H9 (cell line): ENCODE measurements at regions not wholly inside any gene's neighbourhood (a gene's known extent, or its start where the extent isn't known, plus 50 kb on each side); places are given as distances from the start of the nearest gene placed in this dataset.

ENCODE experiments used
- DNase-seq: peaks from one replicate; pipeline ENCODE4 v3.0.0-alpha.2; 2017
- H2AFZ ChIP-seq: one replicate; pipeline ENCODE4 v1.6.1; 2013; ENCODE audit warnings: mild to moderate bottlenecking, low read length, control low read depth, moderate library complexity
- H2AK5ac ChIP-seq: 2 replicates; pipeline ENCODE4 v1.6.1; 2013; ENCODE audit warnings: low read length, control low read depth, mixed read lengths; ENCODE audit not compliant: insufficient read length
- H2BK120ac ChIP-seq: one replicate; pipeline ENCODE4 v1.6.1; 2013; ENCODE audit warnings: low read depth, mild to moderate bottlenecking, low read length, control low read depth, inconsistent platforms; ENCODE audit not compliant: poor library complexity, severe bottlenecking
- H2BK12ac ChIP-seq: 2 replicates; pipeline ENCODE4 v1.6.1; 2013; ENCODE audit warnings: low read length, control low read depth, mixed read lengths, low read depth; ENCODE audit not compliant: insufficient read length
- H2BK15ac ChIP-seq: 2 replicates; pipeline ENCODE4 v1.6.1; 2013; ENCODE audit warnings: low read depth, low read length, control low read depth
- H2BK20ac ChIP-seq: one replicate; pipeline ENCODE4 v1.6.1; 2013; ENCODE audit warnings: low read depth, mild to moderate bottlenecking, low read length, control low read depth, inconsistent platforms; ENCODE audit not compliant: poor library complexity, severe bottlenecking
- H2BK5ac ChIP-seq: 2 replicates; pipeline ENCODE4 v1.6.1; 2013; ENCODE audit warnings: low read length, control low read depth, mixed read lengths; ENCODE audit not compliant: insufficient read length
- H3K14ac ChIP-seq: 2 replicates; pipeline ENCODE4 v1.6.1; 2013; ENCODE audit warnings: low read length, control low read depth; ENCODE audit not compliant: insufficient read depth
- H3K18ac ChIP-seq: 2 replicates; pipeline ENCODE4 v1.6.1; 2013; ENCODE audit warnings: low read depth, mild to moderate bottlenecking, mixed read lengths, low read length, control low read depth; ENCODE audit not compliant: insufficient read length
- H3K23ac ChIP-seq: 2 replicates; pipeline ENCODE4 v1.6.1; 2013; ENCODE audit warnings: low read length, control low read depth, mixed read lengths, low read depth; ENCODE audit not compliant: insufficient read length
- H3K23me2 ChIP-seq: 2 replicates; pipeline ENCODE4 v1.6.1; 2013; ENCODE audit warnings: low read depth, mild to moderate bottlenecking, mixed read lengths, low read length, control low read depth; ENCODE audit not compliant: insufficient read length, poor library complexity, severe bottlenecking
- H3K27ac ChIP-seq: 2 replicates; pipeline ENCODE4 v1.5.1; 2013; ENCODE audit warnings: low read length, control low read depth, mixed read lengths, low read depth; ENCODE audit not compliant: insufficient read length
- H3K27me3 ChIP-seq: 2 replicates; pipeline ENCODE4 v1.6.1; 2013; ENCODE audit warnings: low read length, control low read depth, inconsistent platforms; ENCODE audit not compliant: insufficient read depth
- H3K4ac ChIP-seq: 2 replicates; pipeline ENCODE4 v1.6.1; 2013; ENCODE audit warnings: low read depth, mild to moderate bottlenecking, control low read depth, inconsistent platforms, low read length, moderate library complexity
- H3K4me1 ChIP-seq: 2 replicates; pipeline ENCODE4 v1.6.1; 2013; ENCODE audit warnings: low read length, control low read depth, inconsistent platforms; ENCODE audit not compliant: insufficient read depth
- H3K4me2 ChIP-seq: 2 replicates; pipeline ENCODE4 v1.6.1; 2013; ENCODE audit warnings: low read length, control low read depth, mixed read lengths; ENCODE audit not compliant: insufficient read length, insufficient read depth
- H3K56ac ChIP-seq: 2 replicates; pipeline ENCODE4 v1.6.1; 2013; ENCODE audit warnings: low read depth, mild to moderate bottlenecking, mixed read lengths, low read length, control low read depth; ENCODE audit not compliant: insufficient read length
- H3K79me1 ChIP-seq: 2 replicates; pipeline ENCODE4 v1.6.1; 2013; ENCODE audit warnings: low read depth, mild to moderate bottlenecking, moderate library complexity, low read length, control low read depth, inconsistent platforms; ENCODE audit not compliant: insufficient read depth, poor library complexity, severe bottlenecking
- H3K79me2 ChIP-seq: 2 replicates; pipeline ENCODE4 v1.6.1; 2013; ENCODE audit warnings: low read length, control low read depth, inconsistent platforms; ENCODE audit not compliant: insufficient read depth
- H3K9ac ChIP-seq: 2 replicates; pipeline ENCODE4 v1.6.1; 2013; ENCODE audit warnings: low read length, control low read depth, mixed read lengths; ENCODE audit not compliant: insufficient read length; ENCODE audit errors: extremely low read depth
- H3K9me3 ChIP-seq: one replicate; pipeline ENCODE4 v1.6.1; 2013; ENCODE audit warnings: low read depth, low read length, inconsistent platforms; ENCODE audit not compliant: control insufficient read depth
- H3T11ph ChIP-seq: one replicate; pipeline ENCODE4 v1.6.1; 2013; ENCODE audit warnings: mild to moderate bottlenecking, low read length, control low read depth, inconsistent platforms
- H4K20me1 ChIP-seq: one replicate; pipeline ENCODE4 v1.6.1; 2013; ENCODE audit not compliant: control insufficient read depth, insufficient read length, insufficient read depth
- H4K5ac ChIP-seq: 2 replicates; pipeline ENCODE4 v1.6.1; 2013; ENCODE audit warnings: low read depth, mild to moderate bottlenecking, mixed read lengths, low read length, control low read depth; ENCODE audit not compliant: insufficient read length
- H4K8ac ChIP-seq: replicated peaks from 2 replicates; pipeline ENCODE4 v1.6.1; 2013; ENCODE audit warnings: low read length, control low read depth, mixed read lengths, low read depth; ENCODE audit not compliant: insufficient read length
- H4K91ac ChIP-seq: 2 replicates; pipeline ENCODE4 v1.6.1; 2013; ENCODE audit warnings: low read depth, mild to moderate bottlenecking, moderate library complexity, mixed read lengths, low read length, control low read depth; ENCODE audit not compliant: insufficient read length
- H3K27ac Mint-ChIP-seq, 3 experiments: 2 replicates in 2 of 3; 3 replicates in 1 of 3; pipeline ENCODE4 v1.8.0; 2020 to 2021; ENCODE audit warnings: mixed read lengths in 3 of 3, mild to moderate bottlenecking in 1 of 3, moderate library complexity in 1 of 3
- H3K27me3 Mint-ChIP-seq: 2 replicates; pipeline ENCODE4 v1.8.0; 2021; ENCODE audit warnings: low read depth, mild to moderate bottlenecking, moderate library complexity, mixed read lengths
- H3K36me3 Mint-ChIP-seq, 3 experiments: 2 replicates in 2 of 3; 3 replicates in 1 of 3; pipeline ENCODE4 v1.8.0; 2020 to 2021; ENCODE audit warnings: low read depth in 3 of 3, mixed read lengths in 3 of 3; ENCODE audit not compliant: insufficient read depth in 1 of 3
- H3K4me1 Mint-ChIP-seq, 2 experiments: 2 replicates each; pipeline ENCODE4 v1.8.0; 2020; ENCODE audit warnings: mixed read lengths in 2 of 2
- H3K4me3 Mint-ChIP-seq, 2 experiments: 2 replicates in 1 of 2; 3 replicates in 1 of 2; pipeline ENCODE4 v1.8.0; 2020 to 2021; ENCODE audit warnings: mild to moderate bottlenecking in 2 of 2, mixed read lengths in 2 of 2, moderate library complexity in 1 of 2
- H3K9me3 Mint-ChIP-seq, 2 experiments: 2 replicates in 1 of 2; 3 replicates in 1 of 2; pipeline ENCODE4 v1.8.0; 2020; ENCODE audit warnings: mild to moderate bottlenecking in 2 of 2, mixed read lengths in 2 of 2, moderate library complexity in 1 of 2
- WGBS: extraction: QIAGEN DNeasy Blood & Tissue Kit; methylation state at CpG from one replicate; pipeline ENCODE4 v1.1.7; 2013; ENCODE audit warnings: missing lambda C conversion rate, low lambda C conversion rate, mixed read lengths; ENCODE audit not compliant: insufficient read length; ENCODE audit errors: extremely low coverage; 5-methylcytosine and 5-hydroxymethylcytosine counted together
- TF ChIP-seq, protein P1 (sequence below): fragments of 200-600 bp; sonication (generic); conservative IDR thresholded peaks from 3 replicates; pipeline ENCODE4 v1.8.0; 2021; ENCODE audit warnings: antibody characterized with exemption, mild to moderate bottlenecking

DNA sequence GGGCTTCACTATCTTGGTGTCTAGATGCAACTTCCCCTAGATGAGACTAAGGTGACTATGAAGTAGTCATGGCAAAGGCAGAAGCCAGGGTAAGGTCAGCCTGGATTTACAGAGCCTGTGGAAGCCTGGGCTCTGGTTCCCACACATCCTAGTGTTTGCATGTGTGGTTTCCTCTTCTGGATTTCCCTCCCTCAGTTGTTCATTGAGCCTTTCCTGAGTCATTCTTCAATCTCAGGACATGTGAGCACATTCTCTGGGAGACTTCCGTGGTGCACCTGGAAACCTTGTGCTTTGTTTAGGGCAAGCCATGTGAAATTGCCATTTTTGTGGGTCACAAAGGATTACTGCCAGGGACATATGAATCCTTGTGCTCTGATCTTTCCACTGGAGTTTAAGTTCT lies 236.6 kb downstream of the C12orf75 start:
- H4K91ac ChIP-seq = no peak overlapping the region
- H3K9me3 ChIP-seq = no peaks in the 10 kb centered on the region
- H3K4me1 ChIP-seq = peaks cover 2% of the 10 kb centered on the region; the same call in 1 of the 2 replicates
- 0 out of 2 replicates have a peak overlapping the region, but pooled peaks have one; percentile 29 for H3K14ac ChIP-seq
- no peak overlapping the region for H3K18ac ChIP-seq
- Mint-ChIP-seq H3K27me3 (peaks cover 4% of the 10 kb centered on the region; the same call in 1 of the 2 replicates), H3K9me3 (peaks cover 0 to 2% of the 10 kb centered on the region in 2 experiments; a peak in 1 of 5 replicates), H3K4me1 (peaks cover 6 to 7% of the 10 kb centered on the region in 2 experiments), H3K36me3 (no peaks in the 10 kb centered on the region; a peak in 1 of 7 replicates), H3K27ac (no peak overlapping the region), H3K4me3 (no peak overlapping the region)
- H4K5ac ChIP-seq = no peak overlapping the region
- H2AK5ac ChIP-seq = no peak overlapping the region
- H2BK12ac ChIP-seq = no peak overlapping the region
- H3K4ac ChIP-seq = no peak overlapping the region
- H3K4me2 ChIP-seq = no peak overlapping the region
- no peak overlapping the region for H2BK120ac ChIP-seq
- no peaks in the 10 kb centered on the region for H3K27me3 ChIP-seq
- H4K8ac ChIP-seq = no peak overlapping the region
- H2BK20ac ChIP-seq = no peak overlapping the region
- H3K27ac ChIP-seq = no peak overlapping the region
- no peak overlapping the region for H2BK15ac ChIP-seq
- no peaks in the 10 kb centered on the region; the same call in 1 of the 2 replicates for H3K79me2 ChIP-seq
- no CpG with 5 or more reads among the region's 1 CpG for WGBS
- H3K9ac ChIP-seq = no peak overlapping the region
- TF ChIP-seq, protein P1, sequence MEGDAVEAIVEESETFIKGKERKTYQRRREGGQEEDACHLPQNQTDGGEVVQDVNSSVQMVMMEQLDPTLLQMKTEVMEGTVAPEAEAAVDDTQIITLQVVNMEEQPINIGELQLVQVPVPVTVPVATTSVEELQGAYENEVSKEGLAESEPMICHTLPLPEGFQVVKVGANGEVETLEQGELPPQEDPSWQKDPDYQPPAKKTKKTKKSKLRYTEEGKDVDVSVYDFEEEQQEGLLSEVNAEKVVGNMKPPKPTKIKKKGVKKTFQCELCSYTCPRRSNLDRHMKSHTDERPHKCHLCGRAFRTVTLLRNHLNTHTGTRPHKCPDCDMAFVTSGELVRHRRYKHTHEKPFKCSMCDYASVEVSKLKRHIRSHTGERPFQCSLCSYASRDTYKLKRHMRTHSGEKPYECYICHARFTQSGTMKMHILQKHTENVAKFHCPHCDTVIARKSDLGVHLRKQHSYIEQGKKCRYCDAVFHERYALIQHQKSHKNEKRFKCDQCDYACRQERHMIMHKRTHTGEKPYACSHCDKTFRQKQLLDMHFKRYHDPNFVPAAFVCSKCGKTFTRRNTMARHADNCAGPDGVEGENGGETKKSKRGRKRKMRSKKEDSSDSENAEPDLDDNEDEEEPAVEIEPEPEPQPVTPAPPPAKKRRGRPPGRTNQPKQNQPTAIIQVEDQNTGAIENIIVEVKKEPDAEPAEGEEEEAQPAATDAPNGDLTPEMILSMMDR = no peak
- H3K23me2 ChIP-seq = no peaks in the 10 kb centered on the region
- H3T11ph ChIP-seq = no peak overlapping the region
- H3K56ac ChIP-seq = no peak overlapping the region
- H4K20me1 ChIP-seq = no peaks in the 10 kb centered on the region
- H2AFZ ChIP-seq = no peak overlapping the region
- H3K79me1 ChIP-seq = no peaks in the 10 kb centered on the region
- H3K23ac ChIP-seq = no peak overlapping the region
- DNase-seq = no peak
- H2BK5ac ChIP-seq = no peak overlapping the region
